HG03432 (cell line): ENCODE measurements at regions not wholly inside any gene's neighbourhood (a gene's known extent, or its start where the extent isn't known, plus 50 kb on each side); places are given as distances from the start of the nearest gene placed in this dataset.

Experiments used
- ATAC-seq: cut with Tn5 transposase; IDR thresholded peaks from one replicate; pipeline ENCODE4 v1.9.1; 2021; ENCODE audit warnings: mild to moderate bottlenecking, moderate library complexity; ENCODE audit not compliant: unreplicated experiment

DNA sequence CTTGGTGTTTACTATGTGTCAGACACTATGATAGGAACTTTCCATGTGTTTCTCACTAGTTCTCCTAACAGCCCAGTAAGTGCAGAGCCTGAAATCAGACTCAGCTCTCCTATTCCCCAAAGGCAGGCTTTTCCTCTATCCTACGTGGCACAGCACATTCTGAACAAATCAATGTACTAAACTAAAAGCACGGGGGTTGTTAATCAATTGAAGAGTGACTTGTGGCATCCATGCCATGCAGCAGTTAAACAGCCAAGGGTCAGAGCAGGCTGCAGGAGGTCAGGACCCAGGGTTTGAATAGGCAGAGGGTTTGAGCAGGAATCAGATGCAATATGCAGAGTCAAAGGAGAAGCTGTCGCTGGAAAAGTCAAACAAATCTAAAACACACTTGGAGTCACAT, 289.7 kb upstream of the LDB2 start:
- ATAC-seq, result no peak

DNA sequence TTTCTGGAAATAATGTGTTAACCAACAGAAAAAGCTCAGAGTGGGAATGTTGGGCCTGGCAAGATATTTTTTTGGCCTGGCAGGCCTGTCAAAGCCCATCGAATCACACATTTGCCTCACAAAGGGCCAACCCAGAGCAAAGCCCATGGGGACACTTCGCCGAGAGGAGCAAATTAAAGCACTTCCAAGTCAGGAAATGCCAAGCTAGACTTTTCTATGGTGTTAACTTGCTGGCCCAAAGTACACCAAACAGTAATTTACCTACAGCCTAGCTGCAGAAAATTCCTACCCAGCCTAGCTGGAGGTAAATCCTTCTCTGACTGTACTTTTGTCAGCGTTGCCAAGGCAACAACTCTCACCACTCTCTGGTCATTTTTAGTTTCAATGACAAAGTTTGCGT, 288.6 kb upstream of the LDB2 start:
- no peak for ATAC-seq

DNA sequence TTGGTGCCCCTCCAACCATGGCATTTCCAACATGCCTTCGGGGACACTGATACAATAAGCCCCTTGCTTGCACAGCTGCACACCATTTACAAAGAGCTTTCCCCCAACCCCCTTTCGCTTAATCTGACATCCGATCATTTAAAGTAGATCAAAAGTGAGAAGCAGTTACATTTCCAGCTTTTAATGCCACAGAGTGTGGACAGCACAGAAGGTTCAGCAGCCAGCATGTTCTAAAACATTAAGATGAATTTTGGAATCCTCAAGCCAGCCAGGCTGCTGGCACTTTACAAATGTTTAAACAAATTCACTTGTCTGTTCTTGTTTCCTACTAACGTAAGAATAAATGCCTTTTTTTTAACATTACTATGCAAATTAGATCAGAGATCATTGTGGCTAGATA, 284.4 kb upstream of the LDB2 start:
- ATAC-seq, result no peak

DNA sequence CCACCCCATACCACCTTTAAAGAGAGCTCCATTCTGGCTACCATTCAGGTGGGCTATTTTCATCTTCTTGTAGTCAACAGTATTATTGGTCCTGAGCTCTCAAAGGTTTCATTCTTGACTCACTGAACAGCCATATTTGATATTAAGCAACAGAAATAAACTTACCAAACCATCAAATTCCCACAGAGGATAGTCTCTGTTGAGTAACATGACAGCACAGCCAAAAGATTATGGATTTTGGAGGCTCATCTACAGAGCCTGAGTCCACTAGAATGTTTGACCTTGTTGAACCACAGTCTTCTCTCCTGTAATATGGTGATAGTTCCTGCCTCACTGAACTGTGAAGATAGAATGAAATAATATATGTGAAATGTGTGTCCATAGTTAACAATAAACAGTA, 276.3 kb upstream of the LDB2 start:
- ATAC-seq, result no peak

DNA sequence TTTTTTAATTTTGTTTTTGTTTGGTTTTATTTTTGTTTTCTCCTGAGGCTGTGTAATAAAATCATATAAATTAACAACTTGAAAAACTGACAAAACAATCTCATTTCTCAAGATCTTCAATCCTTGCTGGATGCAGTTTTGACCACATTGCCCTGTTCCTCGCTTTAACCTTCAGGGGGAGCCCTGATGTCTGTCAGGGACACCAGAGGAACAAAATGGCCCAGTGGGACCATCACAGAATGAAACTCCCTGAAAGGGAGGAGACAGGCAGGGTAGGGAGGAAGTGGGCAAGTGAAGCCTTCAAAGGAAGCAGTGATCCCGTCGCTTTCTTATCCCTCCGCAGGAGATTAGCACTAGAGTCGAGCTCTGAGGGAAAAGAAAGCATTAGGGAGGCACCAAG, 274.9 kb upstream of the LDB2 start:
- no peak for ATAC-seq

DNA sequence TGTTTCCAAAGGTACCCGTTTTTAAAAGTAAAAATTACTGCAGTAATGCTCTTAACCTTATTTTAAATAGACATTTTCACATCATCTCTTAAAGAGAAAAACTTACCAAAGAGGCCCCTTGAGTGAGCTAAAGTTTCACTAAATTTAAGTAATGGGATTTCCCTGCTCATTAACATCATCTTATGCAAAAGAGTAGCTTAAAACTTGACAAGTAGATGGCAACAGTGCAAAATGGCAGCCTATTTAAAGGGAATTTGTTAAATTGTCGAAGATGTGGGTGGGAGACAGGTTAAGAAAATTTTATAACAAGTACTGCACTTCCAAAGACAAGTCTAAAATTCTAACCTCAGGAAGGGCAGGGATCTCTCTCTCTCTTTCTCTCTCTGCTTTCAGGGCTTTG, 271.7 kb upstream of the LDB2 start:
- ATAC-seq, result no peak

DNA sequence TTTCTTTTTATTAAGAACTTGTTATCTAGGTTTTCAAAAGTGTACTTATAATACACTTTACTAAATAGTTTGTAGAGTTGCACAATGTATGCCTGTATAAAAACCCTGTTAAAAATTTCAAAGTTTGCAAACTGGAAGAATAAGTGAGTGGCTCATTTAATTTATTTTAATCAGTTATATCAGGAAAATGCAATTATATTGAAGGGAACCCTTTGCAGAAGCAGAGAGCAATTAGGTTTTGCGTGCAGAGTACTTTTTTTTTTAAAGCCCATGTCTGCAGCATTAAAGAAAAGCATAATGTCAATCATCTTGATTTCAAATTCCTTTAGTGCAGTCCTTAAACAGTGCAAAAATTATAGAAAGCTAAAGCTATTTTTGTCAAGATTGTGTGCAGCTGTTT, 271.3 kb upstream of the LDB2 start:
- no peak for ATAC-seq

DNA sequence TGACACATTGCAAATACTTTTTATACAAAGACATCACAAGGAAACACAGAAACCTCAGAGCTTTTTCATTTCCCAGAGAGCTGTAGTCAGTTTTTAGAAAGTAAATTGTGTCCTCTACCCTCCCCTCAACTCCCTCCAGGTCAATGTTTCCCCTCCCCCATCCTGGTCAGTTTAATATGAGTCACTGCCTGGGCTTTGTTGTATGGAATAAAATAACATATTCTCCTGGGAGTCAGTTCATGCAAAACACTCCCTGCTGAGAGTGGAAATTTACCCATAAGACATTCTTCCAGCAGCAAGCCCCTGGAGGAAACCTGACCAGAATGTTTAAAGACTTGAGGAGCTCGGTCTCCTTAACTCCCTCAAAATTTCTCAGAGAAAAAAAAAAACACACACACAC, 270.1 kb upstream of the LDB2 start:
- ATAC-seq, result no peak

DNA sequence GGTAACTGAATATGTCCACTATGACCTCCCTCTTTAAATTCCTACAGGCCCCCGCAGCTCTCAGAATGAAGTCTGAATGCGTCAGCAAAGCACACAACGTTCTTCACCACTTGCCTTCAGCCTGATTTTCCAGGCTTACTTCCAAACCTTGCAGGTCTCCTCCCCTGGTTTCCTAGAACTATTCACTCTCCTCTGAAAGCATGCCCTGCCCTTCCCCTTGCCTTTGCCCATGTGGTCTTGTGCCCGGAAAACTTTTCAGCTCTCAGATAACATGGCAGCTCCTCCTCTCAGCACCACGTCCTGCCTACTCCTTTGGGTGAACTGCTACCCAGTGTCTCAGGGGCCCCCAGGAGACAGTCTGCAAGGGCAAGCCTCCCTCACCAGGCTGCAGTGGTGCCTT, 268.5 kb upstream of the LDB2 start:
- ATAC-seq, result no peak

DNA sequence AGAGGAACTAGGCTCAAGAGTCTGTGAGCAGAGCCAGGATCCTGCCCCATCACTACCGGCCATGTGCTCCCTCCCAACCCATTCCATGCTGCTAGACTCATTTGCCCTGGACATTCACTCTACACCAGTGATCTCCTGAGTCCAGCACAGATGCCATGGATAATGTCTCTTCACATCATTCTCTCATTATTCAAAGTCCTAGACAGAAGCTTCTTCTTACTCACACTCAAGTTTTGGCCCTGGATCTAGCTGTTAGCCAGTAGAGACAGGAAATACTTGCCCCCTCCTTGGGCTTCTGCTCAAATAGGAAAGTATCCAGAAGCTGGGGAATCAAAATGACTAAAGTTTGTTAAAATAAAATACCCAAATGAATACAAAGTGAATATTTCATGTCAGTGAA, 266.8 kb upstream of the LDB2 start:
- ATAC-seq, result no peak

DNA sequence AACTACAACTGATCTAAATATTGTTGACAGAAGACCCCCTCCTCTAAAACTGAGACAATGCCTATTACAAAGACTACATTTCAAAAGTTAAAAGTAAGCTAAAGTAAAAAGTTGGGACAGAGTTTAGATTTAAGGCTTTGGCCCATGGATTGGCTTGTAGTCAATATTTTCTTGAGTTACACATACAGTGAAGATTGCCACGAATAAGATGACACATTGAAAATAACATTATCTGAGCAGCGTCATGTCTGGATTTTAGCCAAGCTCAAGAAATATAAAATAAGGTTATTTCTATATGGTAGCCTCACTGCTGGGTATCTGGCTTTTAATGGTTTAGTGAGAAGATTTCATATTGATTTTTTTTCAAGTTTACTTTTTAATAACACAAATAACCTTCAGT, 266.2 kb upstream of the LDB2 start:
- ATAC-seq, result no peak

DNA sequence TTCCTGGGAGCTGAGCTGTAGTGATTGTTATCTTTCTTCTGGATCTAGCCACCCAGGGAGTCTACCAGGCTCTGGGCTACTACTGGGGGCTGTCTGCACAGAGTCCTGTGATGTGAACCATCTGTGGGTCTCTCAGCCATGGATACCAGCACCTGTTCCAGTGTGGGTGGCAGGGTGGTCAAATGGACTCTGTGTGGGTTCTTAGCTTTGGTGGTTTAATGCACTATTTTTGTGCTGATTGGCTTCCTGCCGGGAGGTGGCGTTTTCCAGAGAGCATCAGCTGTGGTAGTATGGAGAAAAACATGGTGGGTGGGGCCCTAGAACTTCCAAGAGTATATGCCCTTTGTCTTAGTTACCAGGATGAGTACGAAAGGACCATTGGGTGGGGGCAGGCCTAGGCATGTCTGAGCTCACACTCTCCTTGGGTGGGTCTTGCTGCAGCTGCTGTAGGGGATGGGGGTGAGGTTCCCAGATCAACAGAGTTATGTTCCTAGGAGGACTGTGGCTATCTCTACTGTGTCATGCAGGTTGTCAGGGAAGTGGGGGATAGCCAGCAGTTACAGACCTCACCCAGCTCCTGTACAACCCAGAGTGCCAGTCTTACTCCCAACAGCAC, 264.8 kb upstream of the LDB2 start:
- no peak for ATAC-seq

DNA sequence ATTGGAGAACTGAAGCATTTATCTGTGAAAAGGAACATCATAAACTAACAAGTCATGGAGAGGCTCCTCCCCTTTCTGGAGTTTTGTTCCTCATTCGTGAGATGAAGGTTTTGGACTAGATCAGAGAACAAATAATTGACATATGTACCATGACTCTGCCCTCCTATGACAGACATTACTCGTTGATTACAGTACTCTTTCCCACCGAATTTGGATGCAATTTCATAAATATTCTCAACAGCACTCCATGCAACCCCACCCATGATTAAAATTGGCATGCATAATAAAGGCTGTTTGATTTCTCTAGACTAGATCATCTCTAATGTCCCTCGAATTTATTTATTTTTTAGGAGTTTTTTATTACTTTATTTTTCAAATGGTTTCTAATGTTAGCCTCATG, 258.9 kb upstream of the LDB2 start:
- ATAC-seq, result no peak

DNA sequence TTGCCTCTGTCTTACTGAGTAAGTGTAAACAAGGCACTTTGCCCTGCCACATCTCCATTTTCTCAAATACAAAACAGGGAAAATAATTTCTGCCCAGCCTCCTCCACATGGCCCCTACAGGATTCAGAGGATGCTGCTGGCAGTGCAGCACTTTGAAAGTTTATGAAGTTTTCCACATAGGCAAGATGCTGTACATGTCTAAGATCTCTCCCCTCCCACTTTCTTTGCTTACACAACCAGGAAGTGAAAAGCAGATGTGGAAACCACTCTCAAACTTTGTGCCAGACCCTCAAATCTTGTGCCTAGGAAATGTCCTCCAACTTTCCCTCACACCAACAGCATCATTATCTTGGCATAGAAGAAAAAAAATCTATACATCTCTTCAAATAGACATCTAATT, 257.0 kb upstream of the LDB2 start:
- no peak for ATAC-seq

DNA sequence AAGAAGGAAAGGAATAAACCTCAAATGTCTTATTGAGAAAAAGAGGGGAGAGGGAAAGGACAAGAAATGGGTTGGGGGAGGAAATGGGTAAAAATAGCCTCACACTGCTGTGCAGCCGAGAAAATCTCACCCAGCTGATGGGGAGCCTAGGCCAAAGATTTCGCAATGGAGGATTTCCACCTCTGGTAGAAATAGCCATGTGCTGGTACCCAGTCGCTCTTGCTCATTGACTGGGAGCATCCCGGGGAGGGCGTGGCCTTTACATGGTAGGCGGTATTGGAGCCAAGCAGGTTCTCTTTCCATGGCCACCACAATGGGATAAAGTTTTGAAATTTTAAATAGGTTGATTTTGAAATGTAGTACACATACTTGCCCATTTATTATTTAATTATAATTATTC, 255.1 kb upstream of the LDB2 start:
- no peak for ATAC-seq

DNA sequence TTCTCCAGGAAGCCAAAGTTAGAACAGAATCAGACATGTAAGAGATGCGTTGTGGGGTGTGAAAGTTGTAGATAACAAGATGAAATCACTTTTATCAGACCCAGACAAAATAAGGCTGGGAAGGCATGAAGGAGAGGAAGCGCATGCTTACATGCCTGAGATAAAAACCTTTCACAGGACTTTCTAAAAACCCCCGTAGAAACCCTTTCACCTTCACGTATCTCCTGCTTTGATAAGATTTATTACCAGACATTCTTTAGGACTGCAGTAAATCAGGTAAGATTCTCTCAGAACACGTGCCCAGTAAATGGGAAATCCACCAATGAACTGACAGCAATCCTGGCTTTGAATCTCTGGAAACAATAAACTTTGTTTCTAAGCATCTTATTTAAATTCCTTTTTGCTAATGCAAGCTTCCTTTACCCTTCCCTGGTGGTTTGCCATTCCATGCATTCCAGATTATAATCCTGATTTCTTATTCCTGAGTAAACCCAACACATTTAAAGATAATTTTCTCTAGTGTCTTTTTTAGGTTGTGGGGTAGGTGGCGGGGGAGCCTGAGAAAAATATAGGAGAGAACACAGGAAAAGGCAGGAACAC, 254.6 kb upstream of the LDB2 start:
- no peak for ATAC-seq

DNA sequence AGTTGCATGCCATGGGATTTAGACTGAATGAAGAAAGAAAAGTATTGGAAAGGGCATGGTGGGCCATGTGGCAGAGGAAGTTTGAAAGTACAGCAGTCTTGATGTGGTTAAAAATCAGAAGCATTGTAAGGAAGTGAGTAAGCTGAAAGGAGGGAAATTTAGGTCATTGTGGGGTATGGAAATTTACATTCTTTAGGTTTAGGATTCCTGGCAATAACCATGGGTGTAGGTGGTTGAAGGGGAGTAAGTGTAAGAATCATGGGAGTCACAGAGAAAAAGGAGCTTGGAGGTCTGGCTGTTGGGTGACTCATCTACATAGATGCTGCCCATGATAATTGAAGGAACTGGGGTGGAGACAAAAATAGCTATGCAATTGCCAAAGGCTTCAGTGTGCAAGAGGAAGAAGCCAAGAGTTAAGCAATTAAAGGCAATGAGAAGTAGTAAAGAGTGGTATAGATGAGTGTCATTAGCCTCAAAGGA, 243.8 kb upstream of the LDB2 start:
- no peak for ATAC-seq

DNA sequence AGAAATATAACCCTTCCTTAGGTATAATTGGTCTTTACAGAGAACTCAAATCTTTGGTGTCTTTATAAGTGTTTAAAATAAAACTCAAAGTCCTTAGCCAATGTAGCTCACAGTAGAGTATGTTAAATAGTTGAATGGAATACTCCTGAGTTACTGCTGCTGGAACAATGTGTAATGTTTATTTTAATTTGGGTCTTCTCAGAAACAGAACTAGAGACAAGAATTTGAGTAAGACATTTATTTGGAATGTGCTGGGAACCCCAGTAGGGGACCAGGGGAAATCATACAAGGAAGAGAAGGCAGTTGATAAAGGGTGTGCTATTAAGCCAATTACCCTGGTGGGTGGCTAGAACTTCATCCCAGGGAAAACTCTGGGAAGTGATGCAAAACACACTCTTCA, 240.4 kb upstream of the LDB2 start:
- ATAC-seq, result no peak

DNA sequence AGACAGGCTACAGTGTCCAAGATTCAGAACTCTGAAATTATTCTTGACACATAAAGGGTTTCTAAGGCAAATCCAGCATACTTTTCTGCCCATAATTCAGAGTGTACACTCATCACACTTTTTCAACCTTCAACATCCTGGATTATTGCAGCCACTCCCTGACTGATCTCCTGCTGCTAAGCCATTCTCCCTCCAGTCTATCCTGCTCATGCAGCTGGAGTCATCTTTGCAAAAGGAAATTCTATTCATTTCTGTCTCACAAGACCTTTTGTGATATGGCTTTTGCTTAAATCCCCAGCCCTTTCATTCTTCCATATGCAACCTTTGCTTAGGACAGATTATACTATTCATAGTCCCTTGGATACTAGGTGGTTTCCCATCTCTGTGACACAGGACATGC, 236.1 kb upstream of the LDB2 start:
- ATAC-seq, result no peak

DNA sequence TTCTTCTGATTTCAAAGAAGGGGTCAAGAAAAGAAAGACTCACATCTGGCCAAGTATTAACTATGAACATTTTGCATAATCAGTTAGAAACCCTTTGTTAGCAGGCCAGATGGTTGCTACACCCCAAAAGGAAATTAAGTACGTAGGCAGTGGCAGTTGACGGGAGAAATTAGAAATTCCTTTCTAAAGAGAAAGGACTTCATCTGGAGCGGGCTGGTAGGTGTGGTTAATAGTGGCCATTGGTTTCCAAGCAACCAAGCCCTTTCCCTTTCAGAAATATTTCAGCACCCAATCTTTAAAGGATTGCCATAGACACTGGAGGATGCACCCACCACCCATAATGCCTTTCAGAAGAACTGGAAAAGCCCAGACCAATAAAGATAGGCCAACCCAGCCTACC, 235.7 kb upstream of the LDB2 start:
- no peak for ATAC-seq

DNA sequence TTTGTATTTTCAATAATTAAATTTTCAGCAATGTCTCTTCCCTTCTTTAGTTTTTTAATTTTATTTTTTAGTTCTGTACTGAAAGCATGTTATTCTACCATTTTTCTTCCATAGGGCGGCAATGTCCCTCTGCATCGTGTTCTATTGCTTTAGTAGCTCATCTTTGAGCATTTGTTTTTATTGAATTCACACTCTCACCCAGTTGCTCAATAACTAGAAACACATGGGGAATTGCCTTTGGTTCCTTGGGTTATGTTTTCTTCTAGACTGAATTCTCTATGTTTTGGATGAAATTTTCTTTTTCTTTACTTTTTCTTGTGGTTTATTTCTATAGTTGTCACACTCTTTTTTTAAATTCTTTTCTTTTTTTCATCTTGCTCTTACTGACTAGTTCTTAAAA, 233.8 kb upstream of the LDB2 start:
- ATAC-seq, result no peak

DNA sequence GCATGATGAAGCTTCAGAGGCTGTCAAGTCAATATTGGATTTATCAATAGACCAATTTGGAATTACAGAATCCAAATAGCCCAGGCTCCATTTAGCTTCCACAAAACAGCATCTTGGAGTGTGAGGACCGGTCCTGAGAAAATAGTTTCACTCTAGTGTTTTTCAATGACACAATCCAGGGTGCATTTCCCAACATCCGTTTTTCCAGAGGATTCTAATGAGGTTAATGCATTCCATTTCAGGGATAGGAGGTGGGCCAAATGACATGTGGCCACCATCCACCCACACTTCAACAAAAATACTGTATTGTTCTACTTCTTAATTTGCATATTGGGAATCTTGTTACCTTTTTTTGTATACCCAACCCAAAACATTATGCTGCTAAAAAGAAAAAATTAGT, 229.8 kb upstream of the LDB2 start:
- no peak for ATAC-seq

DNA sequence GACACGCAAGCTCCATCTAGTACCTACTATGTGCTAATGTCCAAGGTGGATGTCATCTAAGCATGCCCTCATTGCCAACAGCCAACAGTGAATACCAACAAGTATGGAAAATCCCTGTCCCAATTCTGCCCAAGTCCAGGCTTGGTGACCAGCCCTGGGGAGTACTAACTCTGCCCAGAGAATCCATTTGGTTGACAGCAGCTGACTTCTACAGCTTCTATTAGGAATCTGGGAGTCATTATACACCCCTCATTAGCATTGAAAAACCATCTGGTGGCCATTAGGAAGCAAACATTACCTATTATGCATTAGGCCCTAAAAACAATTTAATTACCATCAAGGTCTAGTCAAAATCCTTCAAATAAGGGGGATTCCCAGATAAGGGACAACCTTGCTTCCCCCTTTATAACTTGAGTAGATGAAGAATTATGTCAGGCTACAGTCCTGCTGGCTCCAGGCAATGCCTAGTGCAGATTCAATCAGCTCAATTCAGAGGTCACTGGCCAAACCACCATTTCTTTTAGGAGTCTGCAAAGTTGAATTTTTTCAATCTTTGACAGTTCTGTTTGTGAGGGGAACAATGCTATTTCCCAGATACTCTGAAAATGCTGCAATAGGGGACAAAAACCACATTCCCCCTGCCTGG, 228.0 kb upstream of the LDB2 start:
- no peak for ATAC-seq
